NCI-H748 (cell line): ENCODE measurements at regions not wholly inside any gene's neighbourhood (a gene's known extent, or its start where the extent isn't known, plus 50 kb on each side); places are given as distances from the start of the nearest gene placed in this dataset.
"Not testable (repeated sequence)": the region's sequence is repeated elsewhere in the genome, so short reads cannot be mapped to it uniquely, and the experiment has no call there.

Experiments
- DNase-seq: peaks from one replicate; lab custom pipeline; 2025; ENCODE audit not compliant: unreplicated experiment; lab: John Stamatoyannopoulos, UW

DNA sequence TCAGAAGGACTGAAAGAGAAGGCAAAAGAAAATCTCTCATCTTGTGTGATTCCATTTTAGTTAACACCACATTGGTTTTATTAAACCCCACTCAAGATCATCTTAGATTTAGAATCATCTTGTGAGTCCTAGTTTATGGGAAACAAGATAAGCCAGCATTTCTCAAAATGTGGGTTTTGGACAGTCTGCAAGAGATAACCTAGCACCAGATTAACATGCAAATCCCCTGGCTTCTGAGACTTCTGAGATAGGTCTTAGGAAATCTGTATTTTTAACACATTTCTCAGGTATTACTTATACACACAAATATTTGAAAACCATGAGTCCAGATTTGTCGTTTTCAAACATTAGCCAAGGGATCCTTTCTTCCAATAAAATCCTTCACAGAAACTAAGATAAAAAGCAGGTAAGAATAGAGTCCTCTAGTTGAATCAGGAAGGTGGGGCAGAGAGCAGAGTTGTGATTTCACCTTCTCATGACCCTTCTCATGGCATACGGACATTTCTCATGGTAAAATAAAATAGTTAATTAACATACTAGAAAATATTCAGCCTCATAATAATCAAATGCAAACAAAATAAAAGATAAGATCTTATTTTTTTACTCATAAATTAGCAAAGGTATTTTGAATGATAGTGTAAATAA lies 287.2 kb upstream of the FN1 start:
- no peak for DNase-seq

DNA sequence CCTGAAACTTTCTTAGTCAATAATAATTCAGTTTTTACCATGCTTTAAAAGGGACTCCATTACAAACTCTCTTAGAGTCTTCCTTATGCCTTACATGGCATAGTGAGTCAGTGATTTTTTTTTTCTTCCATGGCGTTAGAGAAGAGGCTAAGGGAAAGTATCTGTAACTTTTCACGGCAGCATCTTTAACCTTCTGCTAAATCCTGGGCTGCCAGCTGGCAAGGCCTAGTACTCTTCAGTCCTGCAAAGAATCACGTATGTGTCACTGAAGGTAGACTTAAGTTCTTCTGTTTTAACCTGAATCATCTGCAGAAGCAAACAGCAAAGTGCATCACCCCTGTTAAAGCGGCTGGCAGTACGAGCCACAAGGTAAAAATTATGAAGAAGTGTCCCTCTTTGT lies 286.3 kb upstream of the FN1 start:
- no peak for DNase-seq

DNA sequence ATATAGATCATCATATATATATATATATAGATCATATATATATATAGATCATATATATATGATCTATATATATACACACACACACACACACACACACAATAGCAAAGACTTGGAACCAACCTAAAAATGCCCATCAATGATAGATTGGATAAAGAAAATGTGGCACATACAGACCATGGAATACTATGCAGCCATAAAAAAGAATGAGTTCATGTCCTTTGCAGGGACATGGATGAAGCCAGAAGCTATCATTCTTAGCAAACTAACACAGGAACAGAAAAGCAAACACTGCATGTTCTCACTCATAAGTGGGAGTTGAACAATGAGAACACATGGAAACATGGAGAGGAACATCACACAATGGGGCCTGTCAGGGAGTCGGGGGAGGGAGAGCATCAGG lies 285.6 kb upstream of the FN1 start:
- not testable (repeated sequence) for DNase-seq

DNA sequence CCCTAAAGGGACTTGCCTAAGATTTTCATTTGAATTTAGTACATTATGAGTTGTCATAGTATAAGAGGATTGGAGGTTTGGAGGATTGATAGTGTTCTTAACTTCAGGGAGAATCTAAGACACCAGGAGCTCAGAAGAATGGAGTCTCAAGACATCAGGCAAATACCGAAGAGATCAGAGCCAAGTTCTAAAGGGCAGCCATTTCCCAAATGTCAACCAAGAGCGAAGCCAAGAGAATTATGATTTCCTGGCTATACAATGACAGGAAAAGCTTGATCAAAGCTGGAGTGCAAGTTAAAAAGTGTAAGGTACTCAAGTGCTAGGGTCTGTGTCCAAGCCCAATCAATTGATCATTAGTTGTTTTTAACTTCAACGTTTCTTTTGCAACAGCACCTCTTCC lies 283.0 kb upstream of the FN1 start:
- DNase-seq: no peak

DNA sequence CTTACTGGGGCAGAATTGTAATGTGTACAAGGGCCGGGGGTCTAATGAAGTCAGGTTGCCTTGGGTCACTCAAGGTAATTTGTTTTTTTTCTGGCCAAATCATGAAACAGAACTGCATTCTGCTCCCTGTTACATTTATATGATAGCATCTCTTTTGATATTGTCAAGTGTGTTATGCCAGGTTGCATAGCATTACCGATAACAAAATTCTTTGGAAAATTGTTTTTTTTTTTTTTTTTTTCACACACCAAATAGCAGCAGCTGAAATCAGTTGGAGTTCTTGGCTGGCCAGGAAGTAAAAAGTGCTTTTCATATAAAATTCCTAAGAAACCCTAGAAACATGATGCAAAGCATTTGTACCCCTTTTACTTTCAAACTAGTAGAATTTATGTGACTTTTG lies 282.6 kb upstream of the FN1 start:
- DNase-seq: no peak

DNA sequence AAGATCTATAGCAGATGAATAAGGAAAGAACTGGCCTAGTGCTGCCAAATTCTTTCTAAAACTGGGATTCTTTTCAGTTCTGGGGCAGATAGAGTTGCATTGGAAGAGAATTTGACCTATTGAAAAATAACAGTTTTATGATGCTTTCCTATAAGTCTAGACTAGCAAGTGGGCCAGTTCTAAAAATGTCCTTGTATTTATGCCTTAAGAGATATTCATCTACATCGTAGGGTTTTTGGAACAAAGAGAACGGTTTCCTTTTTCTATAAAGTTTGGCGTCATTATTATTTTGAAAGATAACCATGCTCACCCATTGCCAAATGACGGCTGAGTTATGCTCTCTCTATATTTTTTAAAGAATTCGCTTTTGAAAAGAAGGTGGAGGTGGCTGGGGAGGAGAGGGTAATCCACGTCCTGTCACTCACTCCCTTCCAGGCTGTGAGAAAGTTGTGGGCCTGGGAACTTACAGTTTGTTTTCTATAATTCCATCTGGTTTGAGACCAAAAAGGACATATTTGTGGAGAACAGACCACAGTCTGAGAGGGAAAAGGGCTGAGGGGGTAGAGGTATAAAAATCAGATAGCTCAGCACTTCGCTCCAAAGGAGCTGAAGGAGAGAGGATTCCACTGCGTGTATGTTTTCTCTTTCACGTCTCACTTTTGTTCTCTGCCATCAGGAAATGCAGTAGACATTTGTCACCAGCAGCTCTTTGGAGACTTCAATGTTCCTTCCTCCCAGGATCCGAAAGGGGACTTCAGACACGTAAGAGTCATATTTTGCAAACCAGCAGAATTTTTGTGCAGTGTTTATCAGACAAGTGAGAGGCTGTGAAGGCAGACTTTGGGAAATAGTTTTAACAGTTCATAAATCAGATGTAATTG lies 281.9 kb upstream of the FN1 start:
- no peak for DNase-seq

DNA sequence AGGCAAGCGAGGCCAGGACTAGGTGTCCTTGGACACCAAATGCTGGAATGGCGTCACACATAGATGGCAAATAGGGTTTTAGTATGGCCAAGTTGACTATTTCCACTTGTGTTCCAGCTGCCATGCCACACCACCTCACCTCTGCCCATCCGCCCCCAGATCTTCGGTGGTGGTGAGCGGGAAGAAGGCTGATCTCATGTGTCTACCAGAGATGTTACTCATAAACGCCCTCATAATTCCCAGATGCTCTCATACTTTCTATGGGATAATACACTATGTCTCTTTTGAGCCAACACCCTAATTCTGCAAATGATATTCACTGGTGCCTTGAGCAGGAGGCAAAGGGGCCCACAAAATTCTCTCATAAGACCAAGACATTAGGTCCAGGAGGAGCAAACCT lies 281.1 kb upstream of the FN1 start:
- no peak for DNase-seq

DNA sequence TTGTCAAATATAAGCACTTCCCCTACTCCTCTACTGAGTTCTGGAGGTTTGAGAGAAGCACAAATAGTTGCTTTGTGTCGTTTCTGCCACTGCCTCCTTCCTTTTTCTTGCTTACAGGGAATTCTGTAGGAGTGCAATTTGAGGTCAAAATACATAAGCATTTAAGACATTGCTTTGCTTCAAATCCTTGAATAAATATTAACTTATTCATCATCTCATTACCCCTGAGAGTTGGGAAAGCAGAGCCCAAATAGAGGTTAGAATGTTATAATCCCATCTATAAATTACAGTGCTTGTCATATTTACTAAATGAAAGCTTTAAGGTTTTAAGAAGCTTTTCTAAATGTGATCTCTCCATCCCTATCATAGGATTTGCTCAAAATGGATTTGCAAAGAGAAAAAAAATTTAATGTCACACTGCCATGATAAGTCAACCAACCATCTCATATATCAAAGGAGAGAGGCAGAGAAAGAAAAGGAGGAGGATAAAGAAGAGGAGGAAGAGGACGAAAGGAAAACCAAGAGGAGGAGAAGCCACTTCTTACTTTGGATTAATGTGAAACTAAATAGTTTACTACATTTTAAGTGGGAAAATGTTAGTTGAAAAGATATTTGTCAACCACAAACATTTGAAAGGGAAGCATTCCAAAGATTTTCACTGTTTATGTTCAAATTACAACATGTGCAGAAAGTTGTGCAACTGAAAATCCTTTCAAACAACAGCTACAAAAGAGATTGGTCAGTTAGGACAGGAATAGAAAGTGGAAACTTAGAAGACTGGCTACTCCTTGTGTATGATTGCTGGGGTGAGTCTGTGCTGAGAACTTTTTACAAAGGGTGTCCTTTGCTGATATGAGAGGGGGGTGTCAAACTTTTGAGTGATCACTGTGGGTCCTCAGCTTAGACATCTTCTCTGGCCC lies 277.3 kb upstream of the FN1 start:
- no peak for DNase-seq

DNA sequence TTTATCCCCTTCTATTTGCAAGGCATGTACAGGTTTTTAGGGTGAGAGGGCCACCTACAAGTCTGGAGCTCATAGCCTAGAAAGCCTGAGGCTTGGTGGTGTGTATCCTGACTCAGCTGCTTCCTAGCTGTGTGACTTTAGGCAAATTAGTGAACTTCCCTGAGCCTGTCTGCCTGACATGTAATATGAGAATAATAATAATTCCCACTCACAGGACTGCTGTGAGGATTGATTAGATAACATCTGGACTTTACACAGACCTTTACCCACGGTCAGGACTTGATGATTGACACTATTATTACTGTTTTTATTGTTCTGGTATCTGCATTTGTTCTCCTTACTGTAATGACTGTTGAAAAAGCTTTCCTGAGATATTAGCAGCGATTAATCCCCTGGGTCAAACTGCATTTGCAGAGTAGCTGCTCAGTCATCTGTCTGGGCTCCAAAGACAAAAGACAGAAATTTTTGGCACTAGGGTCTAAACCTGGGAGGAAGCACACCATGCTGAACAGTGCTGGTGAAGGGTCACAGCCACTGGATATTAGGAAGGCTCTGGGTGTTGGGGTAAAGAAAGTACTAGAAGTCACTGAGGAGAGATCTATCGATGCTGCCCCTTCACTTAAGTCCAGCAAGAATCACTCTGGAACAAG lies 276.5 kb upstream of the FN1 start:
- DNase-seq: no peak

DNA sequence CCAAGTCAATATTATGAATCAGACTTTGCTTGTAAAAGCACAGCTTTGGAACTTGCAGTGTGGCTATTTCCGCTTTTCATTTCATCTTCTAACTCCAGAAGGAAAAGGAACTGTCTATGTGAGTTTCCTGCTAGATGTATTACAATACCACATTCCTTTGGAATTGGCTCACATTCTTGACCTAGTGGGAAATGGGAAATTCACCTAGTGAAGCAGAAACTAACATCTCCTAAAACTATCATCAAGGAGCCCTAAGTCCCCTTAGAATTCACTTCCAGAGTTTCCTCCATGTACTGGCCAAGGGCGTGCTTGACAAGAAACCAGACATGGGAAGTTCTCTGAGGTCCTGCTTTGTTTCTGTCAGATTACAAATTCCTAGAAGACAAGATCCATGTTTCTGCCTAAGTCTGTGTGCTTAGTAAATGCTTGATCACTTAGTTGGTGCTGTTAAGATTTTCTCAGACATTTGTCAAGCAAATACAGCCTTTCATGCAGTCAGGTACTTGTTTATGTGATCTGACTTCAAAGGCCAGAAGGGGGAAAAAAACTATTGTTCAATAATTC lies 275.7 kb upstream of the FN1 start:
- no peak for DNase-seq

DNA sequence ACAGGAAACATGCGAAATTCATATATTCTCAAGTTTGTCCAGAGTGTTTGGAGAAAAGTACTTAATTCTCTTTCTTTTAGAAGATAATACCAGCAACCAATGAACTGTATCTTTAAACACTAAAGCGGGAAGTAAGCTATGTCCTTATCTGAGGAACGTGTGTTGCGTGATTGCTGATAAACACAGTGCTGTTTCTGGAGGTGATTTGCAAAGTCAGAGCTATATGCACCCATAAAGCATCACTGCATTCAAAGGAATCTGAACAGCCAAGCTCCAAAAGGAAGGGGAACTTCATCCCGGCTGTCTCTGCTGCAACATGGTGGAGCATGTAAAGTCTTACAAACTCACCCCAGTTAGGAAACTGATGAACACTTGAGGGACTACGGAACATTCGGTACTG lies 271.7 kb upstream of the FN1 start:
- DNase-seq: no peak

DNA sequence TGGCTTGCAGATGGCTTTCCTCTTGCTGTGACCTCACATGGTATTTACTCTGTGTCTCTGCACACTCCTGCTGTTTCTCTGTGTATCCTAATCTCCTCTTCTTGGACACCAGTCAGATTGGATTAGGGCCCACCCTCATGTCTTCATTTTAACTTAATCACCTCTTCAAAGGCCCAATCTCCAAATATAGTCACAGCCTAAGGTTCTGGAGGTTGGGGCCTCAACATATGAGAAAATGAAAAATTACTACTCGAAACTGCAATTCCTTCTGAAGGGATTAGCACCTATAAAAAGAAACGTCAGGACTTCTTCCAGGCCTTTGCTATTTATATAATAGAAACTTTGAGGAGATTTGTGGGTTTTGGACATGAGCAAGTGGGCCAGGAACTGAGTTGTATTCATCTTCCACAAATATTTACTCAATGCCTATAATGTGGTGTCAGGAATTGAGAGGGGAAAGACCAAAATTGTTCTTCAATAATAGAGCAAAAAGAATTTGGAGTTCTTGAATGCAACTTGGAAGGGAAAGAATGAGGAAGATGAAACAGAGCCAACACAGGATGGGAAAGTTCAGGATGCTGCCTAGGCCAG lies 270.0 kb upstream of the FN1 start:
- DNase-seq: no peak

DNA sequence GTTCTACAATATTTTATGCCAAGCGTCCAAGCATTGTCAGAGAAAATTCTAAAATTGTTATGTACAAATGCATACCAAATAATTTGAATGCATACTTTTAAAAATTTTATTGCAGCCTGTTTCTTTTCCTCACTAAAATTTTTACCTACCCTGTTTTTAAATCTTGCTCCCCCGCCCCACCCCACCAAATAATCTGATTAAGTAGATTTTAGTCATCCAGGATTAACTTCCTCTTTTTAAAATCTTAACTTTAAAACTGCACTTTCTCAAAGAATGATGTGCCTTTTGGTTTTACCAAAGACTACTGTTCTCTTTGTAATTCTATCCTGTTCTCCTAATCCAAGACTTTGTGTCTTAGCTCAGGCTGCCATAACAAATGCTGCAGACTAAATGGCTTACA lies 269.4 kb upstream of the FN1 start:
- no peak for DNase-seq

DNA sequence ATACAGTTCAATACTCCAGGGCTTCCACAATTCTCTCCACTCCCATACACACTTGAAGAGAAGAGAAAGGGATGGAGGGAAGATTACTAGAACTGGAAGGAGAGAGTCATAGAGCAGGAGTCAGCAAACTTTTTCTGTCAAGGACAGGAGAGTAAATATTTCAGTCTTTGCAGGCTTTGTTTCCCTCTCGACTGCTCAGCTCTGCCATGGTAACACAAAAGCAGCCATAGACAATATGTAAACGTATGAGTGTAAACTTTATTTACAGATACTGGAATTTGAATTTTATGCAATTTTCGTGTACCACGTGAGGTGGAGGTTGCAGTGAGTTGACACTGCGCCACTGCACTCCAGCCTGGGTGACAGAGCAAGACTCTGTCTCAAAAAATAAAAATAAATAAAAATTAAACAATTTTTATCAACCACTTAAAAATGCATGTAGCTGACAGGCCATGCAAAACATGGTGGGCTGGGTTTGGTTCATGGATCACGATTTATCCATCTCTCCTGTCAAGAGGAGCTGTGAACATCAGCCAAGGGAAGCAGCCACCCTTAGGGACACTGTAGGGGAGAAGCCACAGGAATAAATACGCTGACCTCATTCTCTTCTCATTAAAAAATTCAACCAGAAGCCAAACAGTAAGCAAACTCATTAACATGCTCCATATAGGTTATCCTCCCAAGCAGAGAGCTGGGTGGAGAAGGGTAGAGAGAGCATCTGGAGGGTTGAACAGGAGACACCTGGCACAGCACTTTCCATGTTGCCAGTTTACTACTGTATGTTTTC lies 266.4 kb upstream of the FN1 start:
- DNase-seq: peak; percentile 8

DNA sequence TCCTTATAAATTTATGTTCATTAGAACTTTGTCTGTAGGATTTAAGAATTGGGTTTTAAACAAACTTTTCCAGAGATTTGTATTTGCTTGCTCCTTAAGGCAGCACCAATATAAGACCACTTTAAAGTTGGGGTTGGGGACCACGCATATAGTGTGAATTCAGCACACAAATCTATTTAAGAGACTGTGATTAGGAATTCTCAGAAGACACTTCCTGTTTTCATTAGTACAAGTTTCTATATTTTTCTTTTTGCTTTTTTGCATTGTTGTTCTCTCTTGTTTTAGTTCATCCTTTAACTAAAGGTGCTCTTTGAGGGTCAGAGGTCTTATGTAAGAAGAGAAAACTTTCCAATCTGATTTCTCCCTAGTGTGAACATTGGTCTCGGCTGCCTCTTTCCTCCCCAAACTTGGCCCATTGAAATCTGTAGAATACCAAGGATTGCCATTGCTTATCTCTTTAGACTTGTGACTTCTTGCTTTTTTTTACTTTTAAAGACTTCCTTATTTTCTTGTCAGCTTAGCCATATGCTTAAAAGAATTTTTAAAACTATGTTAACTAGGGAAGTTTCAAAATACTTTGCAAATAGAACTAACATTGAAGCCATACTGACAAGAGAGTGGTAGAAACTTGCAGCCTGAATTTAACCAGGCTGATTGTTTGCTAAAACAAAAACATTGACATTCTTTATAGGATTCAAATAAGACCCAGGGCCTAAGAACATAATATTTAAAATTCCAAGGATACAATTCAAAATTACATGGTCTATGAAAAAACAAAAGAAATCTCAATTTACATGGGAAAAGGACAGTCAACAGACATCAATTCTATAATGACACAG lies 264.1 kb upstream of the FN1 start:
- no peak for DNase-seq

DNA sequence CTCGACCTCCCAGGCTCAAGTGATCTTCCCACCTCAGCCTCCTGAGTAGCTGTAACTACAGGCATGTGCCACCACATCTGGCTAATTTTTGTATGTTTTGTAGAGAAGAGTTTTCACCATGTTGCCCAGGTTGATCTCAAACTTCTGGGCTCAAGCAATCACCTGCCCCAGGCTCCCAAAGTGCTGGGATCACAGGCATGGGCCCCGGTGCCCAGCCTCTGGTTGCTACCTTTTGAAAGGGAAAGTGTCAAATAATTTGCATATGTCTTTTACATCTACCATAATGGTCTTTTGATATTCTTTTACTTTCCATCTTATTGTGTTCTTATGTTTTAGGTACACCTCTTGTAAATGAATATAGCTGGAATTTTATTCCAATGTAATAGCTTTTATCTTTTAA lies 263.1 kb upstream of the FN1 start:
- no peak for DNase-seq

DNA sequence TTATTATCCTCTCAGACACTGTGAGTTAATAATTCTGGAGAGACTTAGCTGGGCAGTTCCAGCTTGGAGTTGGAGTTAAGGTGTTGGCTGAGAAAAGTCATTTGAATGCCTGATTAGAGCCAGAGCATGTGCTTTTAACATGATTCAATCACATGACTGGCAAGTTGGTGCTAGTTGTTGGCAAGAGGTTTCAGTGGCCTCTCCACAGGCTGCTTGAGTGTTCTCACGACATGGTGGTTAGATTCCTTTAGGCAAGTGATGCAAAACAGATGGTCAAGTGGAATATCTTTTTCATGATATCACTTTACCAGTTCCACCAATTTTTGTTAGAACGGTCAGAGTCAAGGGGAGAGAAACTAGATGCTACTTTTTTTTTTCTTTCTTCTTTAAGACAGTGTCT lies 262.7 kb upstream of the FN1 start:
- no peak for DNase-seq

DNA sequence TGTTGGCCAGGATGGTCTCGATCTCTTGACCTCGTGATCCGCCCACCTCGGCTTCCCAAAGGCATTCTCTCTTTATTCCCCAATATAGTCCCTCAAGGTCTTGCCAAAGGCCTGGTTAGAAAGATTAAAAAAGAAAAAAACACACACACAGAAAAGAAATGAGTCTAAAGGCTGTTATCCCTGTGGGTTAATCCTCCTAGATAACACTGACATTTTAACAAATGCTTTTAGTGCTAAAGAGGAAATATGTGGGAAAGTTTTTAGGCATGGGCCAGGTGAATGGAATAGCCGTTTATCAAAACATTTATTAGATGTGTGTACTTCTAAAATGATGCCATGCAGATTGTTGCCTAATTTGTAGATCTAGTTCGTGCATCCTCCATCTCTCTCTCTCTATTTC lies 261.6 kb upstream of the FN1 start:
- no peak for DNase-seq

DNA sequence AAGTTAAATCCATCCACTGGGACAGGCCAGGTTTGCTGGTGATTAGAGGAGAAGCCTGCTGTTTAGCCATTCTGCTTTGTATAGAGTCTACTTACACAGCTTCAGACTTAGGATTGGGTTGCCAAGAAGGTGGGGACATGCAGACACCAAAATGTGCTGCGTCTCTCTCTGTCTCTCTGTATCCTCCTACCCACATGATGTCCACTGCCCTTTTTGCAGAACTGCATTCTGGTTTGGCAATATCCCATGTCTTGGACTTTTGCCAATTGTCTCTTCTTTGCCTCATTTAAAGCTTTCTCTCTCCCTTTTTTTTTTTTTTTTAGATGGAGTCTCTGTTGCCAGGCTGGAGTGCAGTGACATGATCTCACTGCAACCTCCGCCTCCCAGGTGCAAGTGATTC lies 261.1 kb upstream of the FN1 start:
- no peak for DNase-seq
